GM21717 (cell line): ENCODE measurements at regions not wholly inside any gene's neighbourhood (a gene's known extent, or its start where the extent isn't known, plus 50 kb on each side); places are given as distances from the start of the nearest gene placed in this dataset.

Experiments
- ATAC-seq: cut with Tn5 transposase; IDR thresholded peaks from one replicate; pipeline ENCODE4 v1.9.1; 2021; ENCODE audit warnings: mild to moderate bottlenecking, moderate library complexity; ENCODE audit not compliant: unreplicated experiment

DNA sequence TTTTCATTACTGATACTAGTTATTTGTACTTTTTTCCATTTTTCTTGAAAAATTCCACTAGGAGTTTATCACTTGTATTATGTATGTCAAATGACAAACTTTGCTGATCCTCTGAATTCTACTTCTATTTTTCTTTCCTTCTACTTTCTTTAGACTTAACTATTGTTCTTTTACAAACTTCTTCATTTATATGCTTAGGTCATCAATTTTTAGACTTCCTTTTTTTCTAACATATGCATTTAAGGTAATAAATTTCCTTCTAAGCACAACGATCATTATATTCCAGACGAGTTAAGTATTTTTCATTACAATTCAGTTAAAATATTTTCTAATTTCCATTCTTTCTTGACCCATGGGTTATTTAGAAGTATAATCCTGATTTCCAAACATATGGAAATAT, 240.8 kb downstream of the NHLRC3 start:
- no peak for ATAC-seq

DNA sequence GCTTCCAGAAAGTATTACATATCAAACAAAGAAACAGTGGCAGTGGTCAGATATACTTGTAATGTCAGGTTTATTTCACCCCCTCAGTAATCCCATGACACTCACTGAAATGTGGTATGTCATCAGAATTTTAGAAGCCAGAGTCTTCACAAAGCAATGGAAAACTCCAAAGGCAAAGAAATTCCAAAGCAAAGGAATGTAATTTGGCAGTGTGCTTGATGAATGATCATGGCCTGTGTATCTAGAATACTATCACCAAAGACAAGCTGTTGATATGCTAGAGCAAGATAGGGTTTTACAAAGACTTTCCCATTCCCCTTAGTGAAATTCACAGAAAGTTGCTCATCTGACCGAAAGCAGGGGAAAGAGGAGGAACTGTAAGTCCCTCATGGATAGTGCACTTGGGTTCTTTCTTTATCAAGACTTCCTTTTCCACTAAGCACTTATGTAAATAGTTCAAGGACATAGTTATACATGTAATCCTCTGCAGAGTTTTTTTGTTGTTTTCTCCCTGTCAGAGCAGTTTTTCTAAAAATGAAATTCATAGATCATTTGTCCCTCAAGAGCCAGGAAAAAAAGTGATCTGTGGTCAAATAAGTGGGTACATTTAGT, 243.4 kb downstream of the NHLRC3 start:
- ATAC-seq = no peak

DNA sequence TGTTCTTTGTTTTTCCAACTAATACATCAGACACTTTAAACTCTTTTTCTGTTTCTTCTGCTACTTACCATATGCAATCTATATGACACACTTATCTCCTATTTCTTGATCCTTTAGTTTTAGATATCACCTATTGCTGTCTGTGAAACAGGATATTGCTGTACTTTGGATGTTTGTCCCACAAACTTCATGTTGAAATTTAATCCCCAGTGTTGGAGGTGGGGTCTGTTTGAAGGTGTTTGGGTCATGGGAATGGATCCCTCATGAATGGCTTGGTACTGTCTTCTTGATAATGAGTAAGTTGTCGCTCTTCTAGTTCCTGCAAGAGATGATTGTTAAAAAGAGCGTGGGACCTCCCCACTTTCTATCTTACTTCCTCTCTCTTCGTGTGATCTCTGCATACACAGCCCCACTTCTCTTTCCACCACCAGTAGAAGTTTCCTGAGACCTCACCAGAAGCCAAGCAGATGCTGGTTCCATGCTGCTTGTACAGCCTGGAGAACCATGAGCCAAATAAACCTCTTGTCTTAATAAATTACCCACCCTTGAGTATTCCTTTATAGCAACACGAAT, 244.2 kb downstream of the NHLRC3 start:
- peak; percentile 90 for ATAC-seq

DNA sequence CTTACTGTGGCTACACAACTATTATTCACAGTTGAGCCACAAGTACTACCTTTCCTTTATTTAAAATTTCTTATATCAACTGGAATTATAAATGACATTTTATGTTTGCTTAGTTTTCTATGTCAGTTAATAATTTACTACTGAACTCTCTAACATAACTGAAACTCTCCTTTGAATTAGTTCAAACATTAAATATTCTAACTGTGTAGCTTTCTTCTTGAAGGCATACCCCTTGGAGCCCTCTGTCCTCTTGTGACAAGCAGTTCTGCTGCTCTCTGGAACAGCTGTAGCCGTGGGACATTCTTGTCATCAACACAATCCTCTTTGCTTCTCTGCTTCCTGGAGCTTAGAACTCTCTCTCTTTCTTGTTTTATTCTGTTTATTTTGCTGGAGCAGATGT, 244.8 kb downstream of the NHLRC3 start:
- ATAC-seq = no peak

DNA sequence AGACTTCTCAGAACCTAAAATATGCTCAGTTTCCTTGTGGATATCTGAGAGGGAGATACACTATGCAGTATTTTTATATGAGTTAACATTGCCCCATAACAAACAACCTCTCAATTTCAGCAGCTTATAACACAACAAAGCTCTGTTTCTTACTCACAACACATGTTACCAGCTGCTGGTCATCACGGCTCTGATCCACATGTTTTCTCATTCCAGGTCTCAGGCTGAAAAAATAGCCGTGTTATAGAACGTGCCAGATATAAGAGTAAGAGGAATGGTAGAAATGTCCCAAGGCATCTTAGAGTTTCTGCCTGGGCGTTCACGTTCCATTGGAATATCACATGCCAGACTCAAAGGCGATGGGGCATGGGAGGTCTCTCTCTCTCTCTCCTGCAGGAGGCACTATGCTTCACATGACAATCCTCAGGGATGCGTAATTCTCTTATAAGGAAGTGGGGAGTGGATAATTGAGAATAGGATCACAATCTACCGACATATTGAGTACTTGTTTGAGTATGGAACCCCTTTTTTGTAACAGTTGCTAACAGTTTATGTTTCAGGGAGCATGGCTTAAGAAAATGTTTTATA, 246.6 kb downstream of the NHLRC3 start:
- no peak for ATAC-seq
